NCI-H187 (cell line): ENCODE measurements at regions not wholly inside any gene's neighbourhood (a gene's known extent, or its start where the extent isn't known, plus 50 kb on each side); places are given as distances from the start of the nearest gene placed in this dataset.

ENCODE experiments used
- DNase-seq, 2 experiments: peaks; one replicate each; lab custom pipeline; 2025; lab: John Stamatoyannopoulos, UW

DNA sequence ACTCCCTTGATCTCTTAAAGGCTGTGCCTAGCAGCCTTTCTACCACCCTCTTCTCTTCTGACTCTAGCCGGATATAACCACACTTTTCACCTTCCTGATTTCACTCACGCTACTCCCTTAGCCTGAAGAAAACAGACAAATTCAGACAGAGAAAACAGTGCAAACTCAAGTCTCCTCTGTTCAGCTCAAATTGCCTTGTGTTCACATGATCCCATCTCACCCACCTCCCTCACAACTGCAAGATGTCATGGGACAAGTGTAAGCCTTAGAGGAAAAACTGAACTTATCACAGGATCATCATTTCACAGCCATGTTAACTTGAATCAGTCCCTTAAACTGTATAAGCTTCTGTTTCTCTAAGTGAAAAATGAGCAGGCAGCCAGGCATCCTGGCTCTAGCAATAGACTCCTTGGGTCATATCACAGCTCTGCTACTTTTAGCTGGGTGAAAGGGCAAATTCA lies 66.5 kb upstream of the TENT5A start:
- no peak for DNase-seq

DNA sequence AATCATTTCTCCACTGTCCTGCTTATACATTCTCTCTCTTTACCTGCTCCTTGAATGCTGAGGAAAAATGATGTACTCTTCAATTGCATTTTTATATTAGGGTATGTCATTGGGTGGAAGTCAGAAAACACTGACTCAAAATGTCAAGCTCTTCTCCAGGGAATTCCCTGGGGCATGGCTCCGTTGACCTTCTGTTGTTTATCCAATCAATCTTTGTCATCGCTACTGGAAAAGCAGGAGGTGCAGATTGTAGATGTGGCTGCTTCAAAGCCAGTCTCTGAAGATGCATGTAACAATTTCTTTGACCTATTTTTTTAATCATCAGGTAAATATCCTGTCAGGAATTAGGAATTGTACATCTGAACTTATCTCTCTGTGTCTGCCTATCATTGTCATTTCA lies 63.9 kb upstream of the TENT5A start:
- no peak for DNase-seq

DNA sequence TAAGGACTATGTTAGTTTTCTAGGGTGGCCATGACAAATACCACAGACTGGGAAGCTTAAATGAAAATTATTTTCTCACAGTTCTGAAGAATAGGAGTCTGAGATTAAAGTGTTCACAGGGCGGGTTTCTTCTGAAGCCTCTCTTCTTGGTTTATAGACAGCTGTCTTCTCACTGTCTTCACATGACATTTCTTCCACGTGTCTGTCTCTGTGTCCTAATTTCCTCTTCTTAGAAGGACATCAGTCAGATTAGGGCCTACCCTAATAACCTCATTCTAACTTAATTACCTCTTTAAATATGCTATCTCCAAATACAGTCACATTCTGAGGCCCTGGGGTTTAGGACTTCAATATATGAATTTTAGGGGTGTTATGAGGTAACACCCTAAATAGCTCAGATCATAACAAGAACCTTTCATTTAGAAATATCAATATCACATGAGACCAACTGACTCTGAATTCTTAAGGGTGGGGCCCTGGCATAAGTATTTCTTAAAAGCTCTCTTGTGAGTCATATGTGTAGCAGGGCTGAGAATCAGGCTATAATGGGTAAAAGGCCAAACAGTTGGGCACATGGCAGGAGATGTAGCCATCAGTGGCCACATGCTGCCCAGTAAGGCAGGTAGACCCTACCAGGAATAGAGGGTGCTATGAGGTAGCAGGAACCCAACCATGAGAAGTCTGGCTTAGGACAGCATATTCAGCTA lies 62.0 kb upstream of the TENT5A start:
- no peak for DNase-seq

DNA sequence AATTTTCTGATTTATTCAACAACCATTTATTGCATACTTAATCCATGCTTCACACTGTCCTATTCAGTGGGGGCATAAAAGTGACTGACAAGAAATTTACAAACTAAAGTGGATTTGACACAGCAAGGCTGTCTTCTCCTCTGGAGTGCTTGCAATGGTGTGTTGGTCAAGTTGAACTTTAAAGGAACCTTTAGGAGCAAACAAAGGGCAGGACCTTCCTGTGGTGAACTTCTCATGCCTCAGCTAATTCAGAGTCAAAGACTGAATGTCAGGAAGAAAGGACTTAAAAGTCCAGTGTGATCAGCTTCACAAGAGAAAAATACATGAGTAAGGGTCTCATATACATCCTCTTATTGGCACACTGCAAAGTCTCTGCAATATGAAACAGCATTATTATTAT lies 60.8 kb upstream of the TENT5A start:
- no peak for DNase-seq

DNA sequence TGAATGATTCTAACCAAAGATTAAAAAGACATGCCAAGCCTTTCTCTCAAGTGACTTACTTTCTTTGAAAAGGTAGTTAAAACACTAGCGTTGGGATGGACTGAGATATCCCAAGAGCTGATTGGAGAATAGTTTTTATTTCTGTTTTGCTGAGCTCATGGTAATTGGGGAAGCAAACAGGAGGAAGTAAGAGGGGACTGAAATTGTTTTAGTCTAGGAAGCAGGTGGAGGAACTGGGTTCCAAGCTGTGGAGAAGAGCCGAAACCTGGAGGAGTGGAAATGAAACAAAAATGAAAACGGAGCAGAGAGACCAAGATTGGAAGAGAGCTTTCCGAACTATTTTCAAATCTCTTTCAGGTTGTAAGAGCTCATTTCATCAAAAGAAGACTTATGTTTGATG lies 59.9 kb upstream of the TENT5A start:
- DNase-seq: no peak

DNA sequence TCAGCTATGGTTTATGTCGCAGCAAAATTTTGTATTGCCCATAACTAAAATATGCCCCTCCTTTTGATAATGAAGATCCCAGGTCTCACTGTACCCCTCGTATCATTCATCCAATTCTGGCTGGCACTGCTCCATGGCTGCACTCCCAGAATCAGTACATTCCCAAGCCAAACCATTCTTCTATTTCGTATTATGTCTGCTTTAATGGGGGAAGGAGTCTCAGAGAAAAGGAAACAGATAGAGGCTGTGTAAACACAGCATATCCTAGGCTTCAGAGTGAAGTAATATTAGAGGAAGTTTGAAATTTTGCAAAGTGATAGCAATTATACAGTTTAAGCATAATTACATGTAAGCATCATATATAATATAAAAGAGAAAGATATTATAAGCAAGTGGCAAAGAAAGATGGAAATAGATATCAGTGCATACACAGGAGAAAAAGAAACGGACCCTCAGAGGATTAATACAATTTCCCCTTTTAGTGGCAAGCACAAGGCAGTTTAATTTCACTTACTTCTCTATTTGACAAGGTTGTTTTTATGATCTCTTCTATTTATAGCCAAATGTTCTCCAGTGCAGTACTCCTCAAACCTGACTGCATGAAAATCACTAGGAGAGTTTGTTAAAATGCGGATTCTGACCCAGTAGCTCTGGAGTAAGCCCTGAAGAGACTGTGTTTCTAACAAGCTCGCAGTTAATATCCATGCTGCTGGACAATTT lies 56.5 kb upstream of the TENT5A start:
- no peak for DNase-seq

DNA sequence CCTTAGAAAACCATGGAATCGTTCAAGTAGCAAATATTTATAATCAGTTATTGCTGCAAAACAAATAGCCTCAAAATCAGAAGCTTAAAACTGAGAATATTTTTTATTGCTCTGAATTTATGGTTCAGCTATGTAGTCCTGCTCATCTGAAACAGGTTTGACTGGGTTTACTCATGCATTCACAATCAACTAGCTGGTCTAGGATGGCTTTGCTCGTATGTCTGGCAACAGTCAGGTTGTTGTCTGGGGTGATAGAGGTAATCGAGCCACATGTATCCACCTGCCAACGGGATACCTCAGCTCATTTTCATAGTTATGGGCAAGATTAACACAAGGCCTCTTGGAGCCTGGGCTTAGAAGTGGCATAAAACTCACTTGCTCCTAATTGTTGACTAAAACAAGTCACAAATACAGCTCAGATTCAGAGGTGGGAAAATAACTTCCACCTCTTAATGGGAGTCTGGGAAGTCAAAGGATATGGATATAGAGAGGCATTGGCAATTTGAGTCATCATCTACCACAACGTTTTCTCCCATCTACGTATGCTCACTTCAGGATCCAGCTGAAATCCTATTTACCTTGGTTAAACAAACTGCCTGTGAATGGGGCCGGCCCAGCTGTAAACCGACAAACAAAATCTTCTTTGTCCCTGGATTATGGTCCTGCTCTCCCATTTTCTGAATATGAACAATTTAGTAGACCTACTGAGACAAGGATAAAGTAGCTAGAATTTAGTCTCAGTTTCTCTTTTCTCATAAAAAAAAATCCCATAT lies 54.5 kb upstream of the TENT5A start:
- no peak for DNase-seq

DNA sequence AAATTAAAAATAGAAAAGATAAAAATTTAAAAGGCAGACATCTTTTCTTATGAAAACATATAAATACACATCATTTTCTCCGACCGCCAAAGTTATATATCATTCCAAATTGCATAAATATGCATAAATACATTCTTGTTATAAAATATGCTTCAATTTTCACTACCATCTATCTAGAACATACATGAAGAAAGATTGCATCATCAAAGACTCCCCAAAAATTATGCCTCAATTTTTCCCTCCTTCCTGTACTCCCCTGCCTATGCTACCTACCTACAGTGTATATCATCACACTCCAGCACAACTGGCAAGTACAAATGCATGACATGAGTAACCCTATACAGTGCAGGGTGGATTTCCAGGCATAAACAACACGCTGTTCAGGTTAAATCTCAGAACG lies 49.9 kb upstream of the TENT5A start:
- no peak for DNase-seq
